Heart left ventricle (tissue), 13 donors: ENCODE measurements at regions not wholly inside any gene's neighbourhood (a gene's known extent, or its start where the extent isn't known, plus 50 kb on each side); places are given as distances from the start of the nearest gene placed in this dataset.

Experiments used
- POLR2A ChIP-seq, 2 donors: fragments of 450-650 bp; IDR thresholded peaks; one replicate each; pipeline ENCODE4 v1.6.1; 2017; ENCODE audit warnings: antibody characterized with exemption in 2 of 2, mild to moderate bottlenecking in 2 of 2, moderate library complexity in 2 of 2
- TF ChIP-seq, protein P1 (sequence below), 12 donors: fragments of 200-600 bp; sonication (generic) in 4 of 12; IDR thresholded peaks; one replicate each; pipeline versions ENCODE4 v1.5.0 to v1.8.0; 2018 to 2022; ENCODE audit warnings: antibody characterized with exemption in 12 of 12, mild to moderate bottlenecking in 5 of 12
- donor health status: ischemic (EF 13 %, LVEDD 7.1; RV severe dilation, severe dysfunction).
- donor health status: DM: no; HTN: yes; CAD: no.
- donor health status: DM: no; HTN: no; CAD: no.
- donor health status: ischemic (EF 25% LVEDD 6.9; RV normal size, moderate dysfunction).
- donor health status: ischemic (EF 25% LVEDD 5.7; RV mildly dilated, moderate dysfunction).
- donor health status: ischemic (EF 35%, LVEDD 5.7; RV mildly dilated, moderate dysfunction).
- donor health status: nonischemic (EF 11% LVEDD 7.7; RV severe dilation, severe dysfunction).
- donor health status: DM: yes; HTN: yes; CAD: no.
- donor health status: PGD.
- donor health status: ischemic (EF 29% LVEDD 5.4; RV normal size, mild dysfunction).
- donor health status: nonischemic (EF 23%, LVEDD 6.1; RV moderate dilation, normal function).

GRCh38 chr15:47461652-47462141 is 255.6 kb upstream of the SEMA6D start:
- no peak for TF ChIP-seq POLR2A (IDR thresholded peaks at IDR 0.05)
- TF ChIP-seq, protein P1, sequence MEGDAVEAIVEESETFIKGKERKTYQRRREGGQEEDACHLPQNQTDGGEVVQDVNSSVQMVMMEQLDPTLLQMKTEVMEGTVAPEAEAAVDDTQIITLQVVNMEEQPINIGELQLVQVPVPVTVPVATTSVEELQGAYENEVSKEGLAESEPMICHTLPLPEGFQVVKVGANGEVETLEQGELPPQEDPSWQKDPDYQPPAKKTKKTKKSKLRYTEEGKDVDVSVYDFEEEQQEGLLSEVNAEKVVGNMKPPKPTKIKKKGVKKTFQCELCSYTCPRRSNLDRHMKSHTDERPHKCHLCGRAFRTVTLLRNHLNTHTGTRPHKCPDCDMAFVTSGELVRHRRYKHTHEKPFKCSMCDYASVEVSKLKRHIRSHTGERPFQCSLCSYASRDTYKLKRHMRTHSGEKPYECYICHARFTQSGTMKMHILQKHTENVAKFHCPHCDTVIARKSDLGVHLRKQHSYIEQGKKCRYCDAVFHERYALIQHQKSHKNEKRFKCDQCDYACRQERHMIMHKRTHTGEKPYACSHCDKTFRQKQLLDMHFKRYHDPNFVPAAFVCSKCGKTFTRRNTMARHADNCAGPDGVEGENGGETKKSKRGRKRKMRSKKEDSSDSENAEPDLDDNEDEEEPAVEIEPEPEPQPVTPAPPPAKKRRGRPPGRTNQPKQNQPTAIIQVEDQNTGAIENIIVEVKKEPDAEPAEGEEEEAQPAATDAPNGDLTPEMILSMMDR (IDR thresholded peaks at IDR 0.05), result no peak
